DND-41 (cell line): ENCODE measurements at regions not wholly inside any gene's neighbourhood (a gene's known extent, or its start where the extent isn't known, plus 50 kb on each side); places are given as distances from the start of the nearest gene placed in this dataset.

Experiments used
- CTCF ChIP-seq: IDR thresholded peaks from 2 replicates; pipeline ENCODE4 v1.5.1; 2012; ENCODE audit warnings: borderline replicate concordance, low read length, moderate library complexity, mild to moderate bottlenecking; ENCODE audit not compliant: poor library complexity, severe bottlenecking; ENCODE audit errors: extremely low read depth
- EZH2 ChIP-seq: IDR thresholded peaks from 3 replicates; pipeline ENCODE4 v1.6.1; 2012; ENCODE audit warnings: borderline replicate concordance, low read depth, mild to moderate bottlenecking, moderate library complexity, low read length, inconsistent platforms; ENCODE audit not compliant: severe bottlenecking

- TF ChIP-seq CTCF = no peak
- no peak for TF ChIP-seq EZH2
These were observed 829.1 kb downstream of the PCDH7 start for GRCh38 chr4:31549256-31549655.
